CD4-positive, alpha-beta T cell (primary cell): ENCODE measurements at regions not wholly inside any gene's neighbourhood (a gene's known extent, or its start where the extent isn't known, plus 50 kb on each side); places are given as distances from the start of the nearest gene placed in this dataset.
A peak's percentile ranks its signal among the peaks of the same experiment; 100 is the strongest.

ENCODE experiments used
- ATAC-seq: fragments of 200-7000 bp; cut with Tn5 transposase; one replicate; pipeline ENCODE4 v1.10.0; 2022; ENCODE audit warnings: mild to moderate bottlenecking; ENCODE audit not compliant: poor library complexity
- CTCF ChIA-PET: fragments of 350-600 bp; sonication (Branson Sonifier 250); formaldehyde crosslinking; loops from one replicate; lab custom pipeline; 2021; ENCODE audit warnings: antibody characterized with exemption, inconsistent platforms; lab: Charles Lee
- POLR2A ChIA-PET: fragments of 350-600 bp; sonication (Branson Sonifier 250); formaldehyde crosslinking; loops from one replicate; lab custom pipeline; 2021; ENCODE audit warnings: antibody characterized with exemption, inconsistent platforms; lab: Charles Lee
- DNase-seq, 14 experiments: peaks; one replicate each; pipeline ENCODE4 v3.0.0-alpha.2; 2013 to 2020; ENCODE audit warnings: mixed read lengths in 2 of 14
- H3K27ac ChIP-seq, 2 donors: one replicate each; pipeline versions ENCODE4 v1.5.1 to v1.7.0; 2013; ENCODE audit warnings: low read length in 2 of 2, low read depth in 1 of 2, mild to moderate bottlenecking in 1 of 2
- H3K27me3 ChIP-seq, 2 experiments: 1 replicate in 1 of 2; 2 replicates in 1 of 2; pipeline versions ENCODE4 v1.6.1 to v1.7.0; 2013; ENCODE audit warnings: low read length in 2 of 2, control low read depth in 1 of 2, mild to moderate bottlenecking in 1 of 2, moderate library complexity in 1 of 2; ENCODE audit not compliant: insufficient read depth in 2 of 2, control insufficient read depth in 1 of 2
- H3K36me3 ChIP-seq: one replicate; pipeline ENCODE4 v1.6.1; 2013; ENCODE audit warnings: low read length, control low read depth; ENCODE audit not compliant: insufficient read depth
- H3K4me1 ChIP-seq: one replicate; pipeline ENCODE4 v1.6.1; 2013; ENCODE audit warnings: low read length, control low read depth; ENCODE audit not compliant: insufficient read depth
- H3K4me3 ChIP-seq: one replicate; pipeline ENCODE4 v1.5.1; 2013; ENCODE audit warnings: mild to moderate bottlenecking, low read length, moderate library complexity
- H3K9me3 ChIP-seq, 2 experiments: 1 replicate in 1 of 2; 2 replicates in 1 of 2; pipeline versions ENCODE4 v1.6.1 to v1.7.0; 2013; ENCODE audit warnings: low read length in 2 of 2, mild to moderate bottlenecking in 2 of 2, control low read depth in 1 of 2, moderate library complexity in 1 of 2; ENCODE audit not compliant: control insufficient read depth in 1 of 2, insufficient read depth in 1 of 2
- H3K27ac Mint-ChIP-seq: one replicate; pipeline ENCODE4 v1.8.0; 2020; ENCODE audit warnings: mixed read lengths
- H3K27me3 Mint-ChIP-seq: one replicate; pipeline ENCODE4 v1.8.0; 2021; ENCODE audit warnings: mixed read lengths
- H3K36me3 Mint-ChIP-seq: one replicate; pipeline ENCODE4 v1.8.0; 2021; ENCODE audit warnings: low read depth, mixed read lengths
- H3K4me1 Mint-ChIP-seq: one replicate; pipeline ENCODE4 v1.8.0; 2021; ENCODE audit warnings: low read depth, mixed read lengths
- H3K4me3 Mint-ChIP-seq: one replicate; pipeline ENCODE4 v1.8.0; 2020; ENCODE audit warnings: mild to moderate bottlenecking, mixed read lengths
- H3K9me3 Mint-ChIP-seq: one replicate; pipeline ENCODE4 v1.8.0; 2020; ENCODE audit warnings: mixed read lengths
- CTCF ChIP-seq: fragments of 200-600 bp; IDR thresholded peaks from one replicate; pipeline ENCODE4 v1.8.0; 2022; ENCODE audit warnings: antibody characterized with exemption, mild to moderate bottlenecking
- intact Hi-C, 2 experiments: fragments of 100-400 bp; cut with DNase I in 1 of 2; cut with micrococcal nuclease in 1 of 2; formaldehyde crosslinking; loops; one replicate each; pipeline versions ENCODE4 v1.15.1 to v1.9.0; 2023 to 2025; cut with DNase I, micrococcal nuclease

GRCh38 chr12:111037047-111037446 is 116.7 kb upstream of the MYL2 start:
- H3K4me3 ChIP-seq, result no peak overlapping the region
- peaks cover 61% of the 10 kb centered on the region for H3K27me3 Mint-ChIP-seq
- H3K27me3 ChIP-seq, result peaks cover 42 to 49% of the 10 kb centered on the region in 2 experiments
- no peak for ATAC-seq
- H3K9me3 ChIP-seq, result peaks cover 0 to 24% of the 10 kb centered on the region in 2 experiments
- ChIA-PET CTCF (no interaction called here), POLR2A (no interaction called here)
- no peak for DNase-seq
- H3K27ac ChIP-seq, result no peak overlapping the region
- intact Hi-C loops, result no loop called here
- H3K4me1 ChIP-seq, result peaks cover 29% of the 10 kb centered on the region
- no peaks in the 10 kb centered on the region for H3K36me3 ChIP-seq
- H3K4me1 Mint-ChIP-seq, result peaks cover 28% of the 10 kb centered on the region
- no peak for TF ChIP-seq CTCF
- H3K36me3 Mint-ChIP-seq, result no peaks in the 10 kb centered on the region
- H3K9me3 Mint-ChIP-seq, result no peaks in the 10 kb centered on the region
- H3K27ac Mint-ChIP-seq, result no peak overlapping the region
- H3K4me3 Mint-ChIP-seq, result peak overlapping the region; percentile 38

DNA sequence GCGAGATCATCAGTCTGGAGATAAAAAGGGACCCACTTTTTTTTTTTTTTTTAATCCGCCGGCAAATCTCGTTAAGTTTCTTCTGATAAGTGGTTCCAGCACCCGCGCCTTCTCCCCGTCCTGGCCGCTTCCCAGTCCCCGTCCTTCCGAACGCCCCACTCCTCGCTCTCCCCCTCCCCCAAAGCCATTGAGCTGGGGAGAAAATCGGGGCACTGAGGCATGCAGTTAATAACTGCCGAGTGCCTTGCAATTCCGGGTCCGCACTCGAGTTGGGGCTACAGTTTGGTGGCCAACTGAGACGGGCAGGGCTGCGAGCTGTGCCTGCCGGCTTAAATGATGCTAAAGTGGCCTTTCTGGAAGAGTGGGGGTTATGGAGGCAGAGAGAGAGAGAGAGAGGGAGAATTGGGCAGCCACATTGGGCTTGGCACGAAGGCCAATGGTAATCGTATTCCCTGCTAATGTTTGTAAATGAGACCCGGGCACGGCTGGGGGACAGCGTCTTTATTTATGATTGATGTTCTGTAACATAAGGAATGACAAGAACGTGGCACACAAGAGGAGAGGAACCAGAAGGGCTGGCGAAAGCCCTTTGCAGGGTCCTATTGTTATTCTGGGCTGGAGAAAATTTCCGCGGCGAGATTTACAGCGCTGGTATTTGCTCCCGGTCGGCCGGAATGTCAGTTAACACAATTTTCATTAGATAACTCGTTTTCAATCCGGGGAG is 115.4 kb upstream of the MYL2 start:
- H3K27me3 Mint-ChIP-seq, result peaks cover 74% of the 10 kb centered on the region
- peaks cover 42 to 61% of the 10 kb centered on the region in 2 experiments for H3K27me3 ChIP-seq
- POLR2A ChIA-PET, result interaction anchor here (0.7 to 1.0 kb wide), 2 partner anchors 21 to 60 kb away, joined by 3 to 4 read pairs; no protein-coding TSS in a partner anchor

DNA sequence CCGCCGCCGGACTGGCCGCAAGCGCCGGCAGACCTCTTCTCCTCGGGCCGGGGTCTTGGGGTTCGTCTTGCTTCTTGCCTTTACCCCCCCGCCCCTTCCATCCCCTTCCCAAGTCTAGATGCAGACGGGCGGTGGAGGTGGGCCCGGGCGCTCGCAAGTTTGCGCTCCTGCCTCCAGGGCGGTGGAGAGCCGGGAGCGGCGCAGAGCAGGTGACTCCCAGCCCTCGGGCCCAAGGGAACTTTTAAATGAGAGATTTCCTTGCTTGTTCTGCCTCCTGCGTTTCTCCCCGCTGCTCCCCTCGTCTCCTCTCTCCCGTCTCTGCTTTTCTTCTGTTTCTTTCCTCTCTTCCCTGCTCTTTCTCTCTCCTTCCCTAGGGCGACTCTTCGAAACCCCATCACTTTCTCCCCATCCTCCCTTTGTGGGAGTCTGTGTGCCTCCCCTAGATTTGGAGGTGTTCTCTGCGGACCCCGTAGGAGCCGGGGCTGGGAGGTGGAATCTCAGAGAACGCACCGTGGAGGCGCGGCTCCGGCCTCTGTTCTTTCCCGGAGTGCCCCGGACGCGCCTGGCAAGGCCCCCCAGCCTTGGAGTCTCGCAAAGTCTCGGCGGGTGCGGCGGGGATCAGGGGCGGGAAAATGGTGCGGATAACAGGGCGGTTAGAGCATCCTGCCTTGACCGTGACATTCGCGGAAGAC is 114.7 kb upstream of the MYL2 start:
- Histone ChIP-seq H3K36me3 (no peaks in the 10 kb centered on the region), H3K4me1 (peaks cover 29% of the 10 kb centered on the region), H3K9me3 (peaks cover 0 to 18% of the 10 kb centered on the region in 2 experiments), H3K27ac (no peak overlapping the region), H3K4me3 (peak overlapping the region; percentile 16), H3K27me3 (peaks cover 41 to 68% of the 10 kb centered on the region in 2 experiments)
- Mint-ChIP-seq H3K9me3 (no peaks in the 10 kb centered on the region), H3K4me1 (peaks cover 28% of the 10 kb centered on the region), H3K4me3 (peak overlapping the region; percentile 80), H3K36me3 (no peaks in the 10 kb centered on the region), H3K27ac (no peak overlapping the region), H3K27me3 (peaks cover 76% of the 10 kb centered on the region)
- no peak for TF ChIP-seq CTCF
- ChIA-PET POLR2A (interaction anchor here (0.7 to 1.0 kb wide), 2 partner anchors 22 to 61 kb away, joined by 3 to 4 read pairs; no protein-coding TSS in a partner anchor), CTCF (no interaction called here)
- intact Hi-C loops, result no loop called here
- DNase-seq, result peak in 1 of 14 experiments; percentile 13
- no peak for ATAC-seq

More for the DNA sequence above, 115.4 kb upstream of the MYL2 start:
- Histone ChIP-seq H3K9me3 (peaks cover 0 to 18% of the 10 kb centered on the region in 2 experiments), H3K27ac (no peak overlapping the region), H3K4me3 (peak overlapping the region; percentile 16), H3K36me3 (no peaks in the 10 kb centered on the region), H3K4me1 (peaks cover 29% of the 10 kb centered on the region)
- intact Hi-C loops, result no loop called here
- DNase-seq, result no peak
- CTCF ChIA-PET, result interaction anchor here (0.6 kb wide), 1 partner anchor 361 kb away, joined by 3 read pairs; no protein-coding TSS in a partner anchor
- no peak for TF ChIP-seq CTCF
- Mint-ChIP-seq H3K4me1 (peaks cover 28% of the 10 kb centered on the region), H3K9me3 (no peaks in the 10 kb centered on the region), H3K27ac (no peak overlapping the region), H3K4me3 (peak overlapping the region; percentile 80), H3K36me3 (no peaks in the 10 kb centered on the region)
- ATAC-seq, result no peak
